Brain pericyte (primary cell): ENCODE measurements at regions not wholly inside any gene's neighbourhood (a gene's known extent, or its start where the extent isn't known, plus 50 kb on each side); places are given as distances from the start of the nearest gene placed in this dataset.
"Not testable (repeated sequence)": the region's sequence is repeated elsewhere in the genome, so short reads cannot be mapped to it uniquely, and the experiment has no call there.

Experiments
- DNase-seq: peaks from one replicate; pipeline ENCODE4 v3.0.0-alpha.2; 2012; ENCODE audit warnings: low read depth, low spot score

GRCh38 chr15:62320259-62320658 lies 155.2 kb upstream of the C2CD4B start:
- no peak for DNase-seq

GRCh38 chr15:62323353-62323890 lies 158.3 kb upstream of the C2CD4B start:
- no peak for DNase-seq

GRCh38 chr15:62324382-62324781 lies 159.3 kb upstream of the C2CD4B start:
- DNase-seq, result no peak

GRCh38 chr15:62325597-62325996 lies 160.5 kb upstream of the C2CD4B start:
- DNase-seq, result no peak

GRCh38 chr15:62326460-62327011 lies 161.5 kb upstream of the C2CD4B start:
- DNase-seq, result no peak

- DNase-seq, result no peak
Observed at GRCh38 chr15:62327406-62327805, 162.3 kb upstream of the C2CD4B start.

GRCh38 chr15:62332472-62332871 lies 167.4 kb upstream of the C2CD4B start:
- not testable (repeated sequence) for DNase-seq

- no peak for DNase-seq
Observed at GRCh38 chr15:62334536-62334935, 169.5 kb upstream of the C2CD4B start.

GRCh38 chr15:62337934-62338333 lies 172.8 kb upstream of the C2CD4B start:
- DNase-seq, result no peak

GRCh38 chr15:62338497-62338896 lies 173.4 kb upstream of the C2CD4B start:
- no peak for DNase-seq

- no peak for DNase-seq
Observed at GRCh38 chr15:62342959-62343358, 177.9 kb upstream of the C2CD4B start.

- no peak for DNase-seq
Observed at GRCh38 chr15:62343397-62343796, 178.3 kb upstream of the C2CD4B start.

- no peak for DNase-seq
Observed at GRCh38 chr15:62344806-62345539, 179.9 kb upstream of the C2CD4B start.

GRCh38 chr15:62346168-62346567 lies 181.1 kb upstream of the C2CD4B start:
- DNase-seq, result no peak

GRCh38 chr15:62348118-62348517 lies 183.0 kb upstream of the C2CD4B start:
- DNase-seq, result no peak

GRCh38 chr15:62348623-62349022 lies 183.5 kb upstream of the C2CD4B start:
- DNase-seq, result no peak

GRCh38 chr15:62352817-62353216 lies 187.7 kb upstream of the C2CD4B start:
- DNase-seq, result no peak

GRCh38 chr15:62357431-62357830 lies 192.3 kb upstream of the C2CD4B start:
- DNase-seq, result no peak

GRCh38 chr15:62359416-62359815 lies 194.3 kb upstream of the C2CD4B start:
- DNase-seq, result no peak

GRCh38 chr15:62360332-62361097 lies 195.4 kb upstream of the C2CD4B start:
- DNase-seq, result no peak

GRCh38 chr15:62362144-62362543 lies 197.1 kb upstream of the C2CD4B start:
- DNase-seq, result no peak

- no peak for DNase-seq
Observed at GRCh38 chr15:62362608-62363007, 197.5 kb upstream of the C2CD4B start.

- no peak for DNase-seq
Observed at GRCh38 chr15:62363913-62364312, 198.8 kb upstream of the C2CD4B start.
